ENCODE measurements at regions not wholly inside any gene's neighbourhood (a gene's known extent, or its start where the extent isn't known, plus 50 kb on each side); places are given as distances from the start of the nearest gene placed in this dataset.
"Not testable (repeated sequence)": the region's sequence is repeated elsewhere in the genome, so short reads cannot be mapped to it uniquely, and the experiment has no call there.

DNA sequence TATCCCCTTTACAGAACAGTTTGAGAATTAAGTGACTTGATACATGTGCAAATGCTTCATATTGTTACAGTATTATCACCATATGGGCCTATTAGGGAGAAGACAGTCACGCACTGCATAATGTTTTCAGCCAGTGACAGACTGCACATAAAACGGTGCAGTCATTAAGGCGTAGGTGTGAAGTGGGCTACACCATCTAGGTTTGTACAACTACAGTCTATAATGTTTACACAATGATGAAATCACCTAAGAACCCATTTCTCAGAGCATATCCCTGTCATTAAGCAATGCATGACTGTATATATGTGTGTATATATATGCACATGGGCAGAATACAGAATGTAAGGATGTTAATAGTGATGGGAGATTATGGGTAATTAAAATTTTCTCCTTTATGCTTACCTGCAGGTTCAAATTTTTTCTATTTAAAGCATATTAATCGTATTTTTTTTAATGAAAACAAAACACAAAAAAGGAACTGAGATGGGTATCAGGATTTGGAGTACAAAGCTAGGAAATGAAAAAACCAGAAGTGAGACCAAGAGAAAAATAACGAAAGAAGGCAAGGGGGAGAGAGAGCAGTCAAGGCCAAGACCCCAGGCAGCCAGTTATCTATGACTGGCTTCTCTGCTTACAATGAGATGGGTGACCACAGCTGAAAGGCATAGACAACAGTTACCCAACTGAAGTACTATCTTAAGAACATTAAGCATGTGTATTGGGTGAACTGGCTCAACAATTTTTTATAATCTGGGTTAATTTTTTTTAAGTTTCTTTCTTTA is 122.9 kb upstream of the DAB1 start:
- H3K4me1 ChIP-seq (ENCODE audit: control insufficient read depth, insufficient read depth, low read length, unreplicated experiment) = no peaks in the 10 kb centered on the region
- no peak overlapping the region for H3K4me3 ChIP-seq (ENCODE audit: low read depth, low read length)
- H2AFZ ChIP-seq (ENCODE audit: low read length, unreplicated experiment) = no peak overlapping the region
- H3K79me2 ChIP-seq (ENCODE audit: control insufficient read depth, insufficient read depth, low read length, unreplicated experiment) = no peaks in the 10 kb centered on the region
- no peak overlapping the region for H3K27ac ChIP-seq (ENCODE audit: low read depth, low read length)
- no peaks in the 10 kb centered on the region for H3K27me3 ChIP-seq (ENCODE audit: insufficient read depth, low read length)
- H3K36me3 ChIP-seq (ENCODE audit: insufficient read depth, low read length) = no peaks in the 10 kb centered on the region

DNA sequence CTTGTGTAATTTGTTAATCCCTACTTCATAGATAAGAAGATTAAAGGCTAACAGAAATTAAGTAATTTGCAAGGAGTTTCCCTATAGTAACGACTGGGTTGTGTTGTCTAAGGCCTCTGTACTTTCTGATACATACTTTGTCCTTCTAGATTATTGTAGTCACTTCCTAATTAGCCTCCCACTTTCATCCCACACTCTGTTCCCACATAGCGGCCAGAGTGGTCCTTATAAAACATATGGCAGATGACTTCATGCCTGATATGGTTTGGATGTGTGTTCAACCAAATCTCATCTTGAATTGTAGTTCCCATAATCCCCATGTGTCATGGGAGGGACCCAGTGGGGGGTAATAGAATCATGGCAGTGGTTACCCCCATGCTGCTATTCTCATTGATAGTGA is 120.5 kb upstream of the DAB1 start:
- Histone ChIP-seq H2AFZ (ENCODE audit: low read length, unreplicated experiment) (no peak overlapping the region), H3K79me2 (ENCODE audit: control insufficient read depth, insufficient read depth, low read length, unreplicated experiment) (no peaks in the 10 kb centered on the region), H3K4me1 (ENCODE audit: control insufficient read depth, insufficient read depth, low read length, unreplicated experiment) (no peaks in the 10 kb centered on the region), H3K27ac (ENCODE audit: low read depth, low read length) (no peak overlapping the region), H3K36me3 (ENCODE audit: insufficient read depth, low read length) (no peaks in the 10 kb centered on the region), H3K27me3 (ENCODE audit: insufficient read depth, low read length) (no peaks in the 10 kb centered on the region), H3K4me3 (ENCODE audit: low read depth, low read length) (no peak overlapping the region)

DNA sequence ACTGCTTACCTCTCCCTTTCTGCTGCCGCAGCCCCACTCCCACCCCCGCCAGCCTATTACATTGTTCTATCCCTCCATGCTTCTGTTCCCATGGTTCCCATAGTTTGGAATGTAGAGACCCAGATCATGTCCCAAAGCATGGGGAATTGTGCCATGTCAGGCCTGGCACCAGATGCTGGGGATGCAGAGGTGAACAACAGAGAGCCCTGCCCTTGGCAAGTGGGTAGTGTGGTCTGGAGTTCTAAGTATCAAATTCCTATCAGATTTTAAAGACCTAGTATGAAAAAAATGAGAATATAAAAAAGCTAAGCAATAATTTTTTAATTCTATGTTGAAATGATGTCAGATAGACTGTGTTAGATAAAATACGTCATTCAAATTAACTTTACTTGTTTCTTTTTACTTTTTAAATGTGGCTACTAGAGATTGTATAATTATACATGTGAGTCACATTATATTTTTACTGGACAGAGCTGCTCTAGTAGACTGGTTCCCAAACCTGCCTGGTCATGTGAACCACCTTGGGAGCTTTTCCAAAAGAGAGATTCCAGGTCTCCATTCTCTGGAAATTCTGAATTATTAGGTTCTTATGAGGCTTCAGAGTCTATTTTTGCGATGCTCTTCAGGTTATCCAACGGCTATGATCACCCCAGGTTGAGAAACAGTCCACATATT is 113.0 kb upstream of the DAB1 start:
- H2AFZ ChIP-seq (ENCODE audit: low read length, unreplicated experiment) = no peak overlapping the region
- no peaks in the 10 kb centered on the region for H3K36me3 ChIP-seq (ENCODE audit: insufficient read depth, low read length)
- H3K79me2 ChIP-seq (ENCODE audit: control insufficient read depth, insufficient read depth, low read length, unreplicated experiment) = no peaks in the 10 kb centered on the region
- H3K4me1 ChIP-seq (ENCODE audit: control insufficient read depth, insufficient read depth, low read length, unreplicated experiment) = no peaks in the 10 kb centered on the region
- no peaks in the 10 kb centered on the region for H3K27me3 ChIP-seq (ENCODE audit: insufficient read depth, low read length)
- no peak overlapping the region for H3K27ac ChIP-seq (ENCODE audit: low read depth, low read length)
- no peak overlapping the region for H3K4me3 ChIP-seq (ENCODE audit: low read depth, low read length)

DNA sequence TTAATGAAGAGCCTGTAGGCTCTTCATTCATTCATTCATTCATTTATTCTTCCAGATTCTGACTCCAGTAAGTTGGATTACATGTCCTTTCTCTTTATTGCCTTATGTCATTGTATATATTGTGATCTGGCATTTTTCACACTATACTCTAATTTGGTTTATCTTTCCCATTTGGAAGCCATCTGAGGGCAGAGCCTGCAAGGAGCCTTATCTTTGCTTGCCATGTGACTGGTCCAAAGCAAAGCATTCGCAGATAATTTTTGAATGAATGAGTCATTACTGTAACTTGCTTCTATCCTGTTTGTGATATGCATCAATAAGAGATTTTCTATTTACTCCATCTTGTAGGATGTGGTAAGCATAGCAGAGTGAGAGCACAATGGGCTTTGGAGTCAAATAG is 108.4 kb upstream of the DAB1 start:
- no peak overlapping the region for H3K27ac ChIP-seq (ENCODE audit: low read depth, low read length)
- no peaks in the 10 kb centered on the region for H3K36me3 ChIP-seq (ENCODE audit: insufficient read depth, low read length)
- H2AFZ ChIP-seq (ENCODE audit: low read length, unreplicated experiment) = no peak overlapping the region
- H3K79me2 ChIP-seq (ENCODE audit: control insufficient read depth, insufficient read depth, low read length, unreplicated experiment) = no peaks in the 10 kb centered on the region
- no peak overlapping the region for H3K4me3 ChIP-seq (ENCODE audit: low read depth, low read length)
- H3K27me3 ChIP-seq (ENCODE audit: insufficient read depth, low read length) = no peaks in the 10 kb centered on the region
- H3K4me1 ChIP-seq (ENCODE audit: control insufficient read depth, insufficient read depth, low read length, unreplicated experiment) = no peaks in the 10 kb centered on the region

DNA sequence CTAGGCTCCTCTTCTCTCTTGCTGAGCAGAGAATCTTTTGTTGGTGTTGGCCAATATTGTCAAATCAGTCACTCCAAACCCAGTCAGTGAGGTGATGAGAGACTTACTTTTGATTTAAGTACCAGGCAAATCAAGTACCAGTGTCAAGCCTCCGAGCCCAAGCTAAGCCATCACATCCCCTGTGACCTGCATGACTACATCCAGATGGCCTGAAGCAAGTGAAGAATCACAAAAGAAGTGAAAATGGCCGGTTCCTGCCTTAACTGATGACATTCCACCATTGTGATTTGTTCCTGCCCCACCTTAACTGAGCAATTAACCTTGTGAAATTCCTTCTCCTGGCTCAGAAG is 107.0 kb upstream of the DAB1 start:
- H3K4me1 ChIP-seq (ENCODE audit: control insufficient read depth, insufficient read depth, low read length, unreplicated experiment); H3K27me3 ChIP-seq (ENCODE audit: insufficient read depth, low read length); H3K79me2 ChIP-seq (ENCODE audit: control insufficient read depth, insufficient read depth, low read length, unreplicated experiment); H3K4me3 ChIP-seq (ENCODE audit: low read depth, low read length); H2AFZ ChIP-seq (ENCODE audit: low read length, unreplicated experiment); H3K27ac ChIP-seq (ENCODE audit: low read depth, low read length); H3K36me3 ChIP-seq (ENCODE audit: insufficient read depth, low read length): not testable (repeated sequence)

DNA sequence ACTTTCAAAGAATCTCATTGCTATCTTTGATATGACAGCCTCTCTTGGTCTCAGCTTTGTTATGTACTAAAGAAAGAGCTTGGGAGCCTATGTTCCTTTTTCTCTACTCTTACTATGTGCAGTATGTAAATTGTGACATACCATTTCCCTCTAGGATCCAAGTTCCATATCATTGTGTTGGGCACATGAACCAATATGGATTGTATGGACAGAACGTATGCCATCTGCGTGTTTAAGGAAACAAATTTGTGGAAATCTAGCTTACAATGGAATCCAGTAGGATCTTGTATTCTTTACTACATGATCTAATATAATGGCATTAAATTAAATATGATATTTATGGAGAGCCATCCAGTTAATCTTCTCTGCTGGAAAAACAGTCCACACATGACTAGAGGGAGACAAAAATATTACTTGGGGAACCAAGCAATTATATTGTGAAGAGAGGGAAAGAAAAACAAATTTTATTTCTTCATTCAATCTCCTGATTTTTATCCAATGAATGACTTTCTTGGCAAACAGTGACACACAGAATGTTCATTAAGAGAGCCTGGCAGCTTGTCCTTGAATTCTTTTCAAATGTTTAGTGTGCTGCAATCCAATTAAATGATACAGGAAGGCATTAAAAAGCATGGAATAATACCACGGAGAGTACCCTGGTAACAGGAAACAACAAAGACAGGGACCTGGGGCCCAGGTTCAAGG is 106.5 kb upstream of the DAB1 start:
- H3K27ac ChIP-seq (ENCODE audit: low read depth, low read length) = no peak overlapping the region
- H3K4me3 ChIP-seq (ENCODE audit: low read depth, low read length) = no peak overlapping the region

DNA sequence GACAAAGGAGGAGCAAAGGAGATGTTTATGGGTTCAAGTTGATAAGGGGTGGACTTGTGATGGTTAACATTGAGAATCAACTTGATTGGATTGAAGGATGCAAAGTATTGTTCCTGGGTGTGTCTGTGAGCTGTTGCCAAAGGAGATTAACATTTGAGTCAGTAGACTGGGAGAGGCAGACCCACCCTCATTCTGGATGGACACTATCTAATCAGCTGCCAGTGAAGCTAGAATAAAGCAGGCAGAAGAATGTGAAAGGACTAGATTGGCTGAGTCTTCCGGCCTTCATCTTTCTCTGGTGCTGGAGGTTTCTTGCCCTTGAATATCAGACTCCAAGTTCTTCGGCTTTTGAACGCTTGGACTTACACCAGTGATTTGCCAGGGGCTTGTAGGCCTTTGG is 98.7 kb upstream of the DAB1 start:
- H3K79me2 ChIP-seq (ENCODE audit: control insufficient read depth, insufficient read depth, low read length, unreplicated experiment) = no peaks in the 10 kb centered on the region
- H3K27me3 ChIP-seq (ENCODE audit: insufficient read depth, low read length) = no peaks in the 10 kb centered on the region
- H3K36me3 ChIP-seq (ENCODE audit: insufficient read depth, low read length) = no peaks in the 10 kb centered on the region
- H3K4me1 ChIP-seq (ENCODE audit: control insufficient read depth, insufficient read depth, low read length, unreplicated experiment) = no peaks in the 10 kb centered on the region
- H3K27ac ChIP-seq (ENCODE audit: low read depth, low read length) = no peak overlapping the region
- H2AFZ ChIP-seq (ENCODE audit: low read length, unreplicated experiment) = no peak overlapping the region
- H3K4me3 ChIP-seq (ENCODE audit: low read depth, low read length) = no peak overlapping the region

More for the DNA sequence above, 106.5 kb upstream of the DAB1 start:
- Histone ChIP-seq H3K4me1 (ENCODE audit: control insufficient read depth, insufficient read depth, low read length, unreplicated experiment) (no peaks in the 10 kb centered on the region), H3K36me3 (ENCODE audit: insufficient read depth, low read length) (no peaks in the 10 kb centered on the region), H2AFZ (ENCODE audit: low read length, unreplicated experiment) (no peak overlapping the region), H3K79me2 (ENCODE audit: control insufficient read depth, insufficient read depth, low read length, unreplicated experiment) (no peaks in the 10 kb centered on the region), H3K27me3 (ENCODE audit: insufficient read depth, low read length) (no peaks in the 10 kb centered on the region)

DNA sequence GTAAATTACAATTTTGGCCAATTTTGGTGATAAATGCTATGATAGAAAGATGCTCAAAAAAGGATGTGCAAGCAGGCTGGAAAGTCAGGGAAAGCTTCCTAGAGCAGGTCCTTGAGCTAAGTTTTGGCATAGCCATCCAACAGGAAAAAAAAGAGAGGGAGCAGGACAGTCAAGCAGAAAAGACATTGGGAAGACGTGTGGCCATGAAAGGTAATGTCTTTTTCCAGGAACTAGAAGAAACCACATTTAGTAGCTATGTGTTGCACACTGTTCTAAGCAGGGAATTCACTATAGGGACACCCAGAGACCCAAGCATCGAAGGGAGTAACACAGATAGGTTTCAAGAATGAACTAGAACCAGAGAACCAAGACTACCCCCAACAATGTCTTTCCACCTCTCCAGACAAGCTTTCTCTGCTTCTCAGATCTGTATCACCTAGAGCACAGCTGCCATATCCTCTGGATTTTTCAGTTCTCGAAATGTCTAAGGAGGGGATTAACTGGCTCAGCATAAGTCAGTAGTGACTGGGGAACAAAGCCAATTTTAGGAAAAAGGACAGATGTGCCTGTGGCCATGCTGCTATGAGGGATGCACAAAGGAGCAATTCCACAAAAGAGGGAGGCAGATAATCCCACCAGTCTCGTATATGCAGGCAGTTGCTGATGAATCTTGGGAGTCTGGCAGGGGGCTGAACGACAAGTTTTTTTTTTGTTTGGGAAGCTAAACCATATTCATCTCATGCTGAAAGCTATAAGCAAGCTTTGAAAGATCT is 97.1 kb upstream of the DAB1 start:
- no peak overlapping the region for H2AFZ ChIP-seq (ENCODE audit: low read length, unreplicated experiment)
- no peaks in the 10 kb centered on the region for H3K79me2 ChIP-seq (ENCODE audit: control insufficient read depth, insufficient read depth, low read length, unreplicated experiment)
- H3K27me3 ChIP-seq (ENCODE audit: insufficient read depth, low read length) = no peaks in the 10 kb centered on the region
- no peaks in the 10 kb centered on the region for H3K36me3 ChIP-seq (ENCODE audit: insufficient read depth, low read length)
- no peak overlapping the region for H3K27ac ChIP-seq (ENCODE audit: low read depth, low read length)
- no peak overlapping the region for H3K4me3 ChIP-seq (ENCODE audit: low read depth, low read length)
- no peaks in the 10 kb centered on the region for H3K4me1 ChIP-seq (ENCODE audit: control insufficient read depth, insufficient read depth, low read length, unreplicated experiment)

DNA sequence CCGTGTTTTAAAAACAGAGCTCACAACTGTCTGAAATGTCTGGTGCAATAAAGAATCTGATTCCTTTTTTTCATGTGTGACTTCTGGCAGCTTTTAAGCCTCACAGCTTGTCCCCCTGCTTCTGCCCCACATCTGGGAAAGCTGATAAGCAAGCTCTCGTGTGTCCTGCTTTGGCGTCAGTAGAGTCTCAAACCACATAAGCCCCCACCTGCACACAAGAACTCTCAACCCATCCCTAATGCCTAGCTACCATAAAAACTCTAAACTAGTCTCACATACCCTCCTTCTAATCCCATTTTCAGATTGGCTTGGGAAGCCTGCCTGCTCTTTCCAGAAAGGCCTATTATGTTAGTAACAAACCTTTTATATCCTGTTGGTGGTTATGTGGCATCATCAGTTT is 94.6 kb upstream of the DAB1 start:
- Histone ChIP-seq H3K27me3 (ENCODE audit: insufficient read depth, low read length) (0 out of 2 replicates have a peak, but pooled peaks cover 6% of the 10 kb centered on the region), H3K79me2 (ENCODE audit: control insufficient read depth, insufficient read depth, low read length, unreplicated experiment) (no peaks in the 10 kb centered on the region), H3K36me3 (ENCODE audit: insufficient read depth, low read length) (no peaks in the 10 kb centered on the region), H3K4me3 (ENCODE audit: low read depth, low read length) (no peak overlapping the region), H3K4me1 (ENCODE audit: control insufficient read depth, insufficient read depth, low read length, unreplicated experiment) (no peaks in the 10 kb centered on the region), H3K27ac (ENCODE audit: low read depth, low read length) (no peak overlapping the region), H2AFZ (ENCODE audit: low read length, unreplicated experiment) (no peak overlapping the region)

DNA sequence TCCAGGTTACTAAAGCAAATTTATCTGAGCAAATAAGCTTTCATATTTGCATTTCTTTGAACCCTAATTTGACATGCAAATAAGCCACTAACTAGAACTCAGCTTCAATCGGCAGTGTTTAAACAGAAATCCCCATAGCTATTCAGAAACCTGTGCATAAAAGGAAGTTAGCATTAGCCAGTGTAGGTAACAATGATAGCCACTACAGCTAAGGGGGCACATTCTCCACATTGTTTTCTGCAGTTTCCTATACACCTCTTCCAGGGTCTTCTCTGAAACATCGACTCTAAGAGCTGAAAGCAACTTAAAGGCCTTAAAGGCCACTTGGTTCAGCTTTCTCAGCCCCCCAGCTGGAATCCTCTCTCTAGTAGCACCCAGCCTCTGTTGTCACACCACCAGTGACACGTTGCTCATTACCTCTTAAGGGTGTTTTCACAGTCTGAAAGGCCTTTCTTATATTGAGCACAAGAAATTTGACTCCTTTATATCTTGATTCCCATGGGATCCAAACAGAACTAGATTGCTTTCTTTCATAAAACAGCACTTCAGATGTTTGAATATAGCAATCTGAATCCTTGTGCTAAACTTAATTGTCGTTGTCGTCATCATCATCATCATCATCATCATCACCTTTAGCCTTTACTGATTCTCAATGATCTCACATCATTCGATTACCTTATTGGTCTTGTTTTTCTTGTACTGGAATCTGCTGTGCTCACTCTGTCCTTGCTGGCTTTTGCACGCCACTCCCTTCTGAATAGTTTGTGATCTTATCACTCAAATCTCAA is 93.9 kb upstream of the DAB1 start:
- Histone ChIP-seq H3K79me2 (ENCODE audit: control insufficient read depth, insufficient read depth, low read length, unreplicated experiment) (no peaks in the 10 kb centered on the region), H3K27me3 (ENCODE audit: insufficient read depth, low read length) (0 out of 2 replicates have a peak, but pooled peaks cover 12% of the 10 kb centered on the region), H3K4me3 (ENCODE audit: low read depth, low read length) (no peak overlapping the region), H3K27ac (ENCODE audit: low read depth, low read length) (no peak overlapping the region), H3K36me3 (ENCODE audit: insufficient read depth, low read length) (no peaks in the 10 kb centered on the region), H2AFZ (ENCODE audit: low read length, unreplicated experiment) (no peak overlapping the region), H3K4me1 (ENCODE audit: control insufficient read depth, insufficient read depth, low read length, unreplicated experiment) (no peaks in the 10 kb centered on the region)

Measured in ACC112 (cell line).